ENCODE measurements at regions not wholly inside any gene's neighbourhood (a gene's known extent, or its start where the extent isn't known, plus 50 kb on each side); places are given as distances from the start of the nearest gene placed in this dataset.

GRCh38 chr20:57943291-57943690 lies 233.5 kb upstream of the PMEPA1 start:
- TF ChIP-seq MAX (IDR thresholded peaks at IDR 0.05; ENCODE audit: low read depth, low read length), result no peak
- TF ChIP-seq POLR2A (IDR thresholded peaks at IDR 0.05; ENCODE audit: extremely low read depth, insufficient read length), result no peak
- TF ChIP-seq CTCF (IDR thresholded peaks at IDR 0.05; ENCODE audit: low read depth, low read length), result no peak
- no peak for TF ChIP-seq MYC (IDR thresholded peaks at IDR 0.05; ENCODE audit: low read depth, low read length)
- DNase-seq (ENCODE audit: low read depth), result no peak
- no peak overlapping the region for H3K4me3 ChIP-seq (ENCODE audit: low read depth, low read length)

GRCh38 chr20:57941604-57942381 lies 232.0 kb upstream of the PMEPA1 start:
- H3K4me3 ChIP-seq (ENCODE audit: low read depth, low read length), result no peak overlapping the region
- no peak for DNase-seq (ENCODE audit: low read depth)
- no peak for TF ChIP-seq MYC (IDR thresholded peaks at IDR 0.05; ENCODE audit: low read depth, low read length)
- TF ChIP-seq MAX (IDR thresholded peaks at IDR 0.05; ENCODE audit: low read depth, low read length), result no peak
- TF ChIP-seq POLR2A (IDR thresholded peaks at IDR 0.05; ENCODE audit: extremely low read depth, insufficient read length), result no peak
- TF ChIP-seq CTCF (IDR thresholded peaks at IDR 0.05; ENCODE audit: low read depth, low read length), result no peak

- TF ChIP-seq POLR2A (IDR thresholded peaks at IDR 0.05; ENCODE audit: extremely low read depth, insufficient read length) (no peak), MYC (IDR thresholded peaks at IDR 0.05; ENCODE audit: low read depth, low read length) (no peak)
- no peak overlapping the region for H3K4me3 ChIP-seq (ENCODE audit: low read depth, low read length)
- DNase-seq (ENCODE audit: low read depth), result no peak
Measured at GRCh38 chr20:57940868-57941522, 231.2 kb upstream of the PMEPA1 start.

GRCh38 chr20:57940376-57940775 lies 230.6 kb upstream of the PMEPA1 start:
- DNase-seq (ENCODE audit: low read depth), result no peak
- no peak for TF ChIP-seq CTCF (IDR thresholded peaks at IDR 0.05; ENCODE audit: low read depth, low read length)
- TF ChIP-seq MYC (IDR thresholded peaks at IDR 0.05; ENCODE audit: low read depth, low read length), result no peak
- TF ChIP-seq MAX (IDR thresholded peaks at IDR 0.05; ENCODE audit: low read depth, low read length), result no peak
- no peak for TF ChIP-seq POLR2A (IDR thresholded peaks at IDR 0.05; ENCODE audit: extremely low read depth, insufficient read length)
- no peak overlapping the region for H3K4me3 ChIP-seq (ENCODE audit: low read depth, low read length)

- no peak overlapping the region for H3K4me3 ChIP-seq (ENCODE audit: low read depth, low read length)
- no peak for TF ChIP-seq CTCF (IDR thresholded peaks at IDR 0.05; ENCODE audit: low read depth, low read length)
- DNase-seq (ENCODE audit: low read depth), result no peak
Measured at GRCh38 chr20:57939499-57939898, 229.7 kb upstream of the PMEPA1 start.

- no peak for DNase-seq (ENCODE audit: low read depth)
- TF ChIP-seq MAX (IDR thresholded peaks at IDR 0.05; ENCODE audit: low read depth, low read length) (no peak), MYC (IDR thresholded peaks at IDR 0.05; ENCODE audit: low read depth, low read length) (no peak), CTCF (IDR thresholded peaks at IDR 0.05; ENCODE audit: low read depth, low read length) (no peak), POLR2A (IDR thresholded peaks at IDR 0.05; ENCODE audit: extremely low read depth, insufficient read length) (no peak)
- no peak overlapping the region for H3K4me3 ChIP-seq (ENCODE audit: low read depth, low read length)
Measured at GRCh38 chr20:57938158-57939108, 228.6 kb upstream of the PMEPA1 start.

All from NB4 (cell line).